Thyroid gland (tissue), 4 donors: ENCODE measurements at regions not wholly inside any gene's neighbourhood (a gene's known extent, or its start where the extent isn't known, plus 50 kb on each side); places are given as distances from the start of the nearest gene placed in this dataset.

Experiments
- DNase-seq, 2 donors: peaks; one replicate each; pipeline ENCODE4 v3.0.0-alpha.2; 2019
- H3K27ac ChIP-seq, 3 donors: fragments of 200-600 bp; sonication (generic); 1 replicate in 2 of 3; 2 replicates in 1 of 3; pipeline ENCODE4 v1.5.1; 2016 to 2019; ENCODE audit warnings: mild to moderate bottlenecking in 1 of 3, moderate library complexity in 1 of 3
- H3K27me3 ChIP-seq: fragments of 200-600 bp; sonication (generic); one replicate; pipeline ENCODE4 v1.5.1; 2019
- H3K36me3 ChIP-seq, 2 donors: fragments of 200-600 bp; sonication (generic); one replicate each; pipeline ENCODE4 v1.5.1; 2016 to 2019
- H3K4me1 ChIP-seq, 2 donors: fragments of 200-600 bp; sonication (generic); one replicate each; pipeline ENCODE4 v1.5.1; 2017 to 2019
- H3K4me3 ChIP-seq, 3 donors: fragments of 200-600 bp; sonication (generic); replicated peaks in 1 of 3; 1 replicate in 2 of 3; 2 replicates in 1 of 3; pipeline ENCODE4 v1.5.1; 2016; ENCODE audit warnings: mild to moderate bottlenecking in 1 of 3
- H3K9me3 ChIP-seq: fragments of 200-600 bp; sonication (generic); one replicate; pipeline ENCODE4 v1.5.1; 2017
- CTCF ChIP-seq, 6 experiments: fragments of 200-600 bp in 3 of 6; fragments of 450-650 bp in 3 of 6; sonication (generic) in 3 of 6; IDR thresholded peaks; one replicate each; pipeline ENCODE4 v1.5.1; 2016 to 2019; ENCODE audit warnings: antibody characterized with exemption in 6 of 6, mild to moderate bottlenecking in 2 of 6, inconsistent platforms in 1 of 6, moderate library complexity in 1 of 6
- POLR2A ChIP-seq, 2 donors: fragments of 450-650 bp; IDR thresholded peaks; one replicate each; pipeline ENCODE4 v1.6.1; 2017; ENCODE audit warnings: antibody characterized with exemption in 2 of 2, mild to moderate bottlenecking in 2 of 2, moderate library complexity in 1 of 2
- WGBS, 2 donors: methylation state at CpG; one replicate each; pipeline ENCODE4 v1.1.5; 2017; 5-methylcytosine and 5-hydroxymethylcytosine counted together
- intact Hi-C: fragments of 100-400 bp; cut with DNase I; formaldehyde crosslinking; loops from one replicate; pipeline ENCODE4 v1.15.1; 2023

- intact Hi-C loops, result no loop called here
- 94 to 98% methylated on average over 1 of the region's 1 CpG for WGBS, 2 donors
- H3K36me3 ChIP-seq, result no peaks in the 10 kb centered on the region
- no peak overlapping the region for H3K4me3 ChIP-seq
- H3K9me3 ChIP-seq, result no peaks in the 10 kb centered on the region
- no peaks in the 10 kb centered on the region for H3K4me1 ChIP-seq
- H3K27me3 ChIP-seq, result no peaks in the 10 kb centered on the region
- DNase-seq, result no peak
- TF ChIP-seq POLR2A (IDR thresholded peaks at IDR 0.05) (no peak), CTCF (IDR thresholded peaks at IDR 0.05) (no peak)
- no peak overlapping the region for H3K27ac ChIP-seq
Observed at GRCh38 chr1:219105893-219106292, 67.8 kb upstream of the LYPLAL1 start.

- no peak for TF ChIP-seq CTCF (IDR thresholded peaks at IDR 0.05)
- TF ChIP-seq POLR2A (IDR thresholded peaks at IDR 0.05), result no peak
Observed at GRCh38 chr1:219109424-219110018, 64.2 kb upstream of the LYPLAL1 start.

GRCh38 chr1:219113261-219113660 is 60.4 kb upstream of the LYPLAL1 start:
- no peak for DNase-seq
- H3K4me1 ChIP-seq, result no peaks in the 10 kb centered on the region
- no peaks in the 10 kb centered on the region for H3K27me3 ChIP-seq
- TF ChIP-seq POLR2A (IDR thresholded peaks at IDR 0.05), result no peak
- no peak for TF ChIP-seq CTCF (IDR thresholded peaks at IDR 0.05)
- H3K9me3 ChIP-seq, result no peaks in the 10 kb centered on the region
- no peak overlapping the region for H3K27ac ChIP-seq
- no peak overlapping the region for H3K4me3 ChIP-seq
- intact Hi-C loops, result no loop called here
- H3K36me3 ChIP-seq, result no peaks in the 10 kb centered on the region

More at GRCh38 chr1:219109424-219110018, 64.2 kb upstream of the LYPLAL1 start:
- Histone ChIP-seq H3K4me3 (no peak overlapping the region), H3K9me3 (no peaks in the 10 kb centered on the region), H3K36me3 (no peaks in the 10 kb centered on the region), H3K27ac (no peak overlapping the region), H3K4me1 (no peaks in the 10 kb centered on the region), H3K27me3 (no peaks in the 10 kb centered on the region)
- DNase-seq, result no peak
- intact Hi-C loops, result no loop called here

- intact Hi-C loops, result no loop called here
- 85 to 97% methylated on average over 1 of the region's 1 CpG for WGBS, 2 donors
- no peaks in the 10 kb centered on the region for H3K27me3 ChIP-seq
- H3K27ac ChIP-seq, result no peak overlapping the region
- H3K36me3 ChIP-seq, result no peaks in the 10 kb centered on the region
- no peaks in the 10 kb centered on the region for H3K9me3 ChIP-seq
- H3K4me3 ChIP-seq, result no peak overlapping the region
- DNase-seq, result no peak
- no peak for TF ChIP-seq POLR2A (IDR thresholded peaks at IDR 0.05)
- no peak for TF ChIP-seq CTCF (IDR thresholded peaks at IDR 0.05)
- H3K4me1 ChIP-seq, result no peaks in the 10 kb centered on the region
Observed at GRCh38 chr1:219114014-219114413, 59.7 kb upstream of the LYPLAL1 start.

- TF ChIP-seq POLR2A (IDR thresholded peaks at IDR 0.05), result no peak
- no peak for TF ChIP-seq CTCF (IDR thresholded peaks at IDR 0.05)
- intact Hi-C loops, result no loop called here
- Histone ChIP-seq H3K4me3 (no peak overlapping the region), H3K27ac (no peak overlapping the region), H3K27me3 (no peaks in the 10 kb centered on the region), H3K36me3 (no peaks in the 10 kb centered on the region), H3K9me3 (no peaks in the 10 kb centered on the region), H3K4me1 (no peaks in the 10 kb centered on the region)
- DNase-seq, result no peak
Observed at GRCh38 chr1:219119839-219120238, 53.8 kb upstream of the LYPLAL1 start.
